Fibroblast of peridontal ligament (primary cell): ENCODE measurements at regions not wholly inside any gene's neighbourhood (a gene's known extent, or its start where the extent isn't known, plus 50 kb on each side); places are given as distances from the start of the nearest gene placed in this dataset.
"Not testable (repeated sequence)": the region's sequence is repeated elsewhere in the genome, so short reads cannot be mapped to it uniquely, and the experiment has no call there.

Source experiments
- DNase-seq: peaks from one replicate; pipeline ENCODE4 v3.0.0-alpha.2; 2010; ENCODE audit errors: extremely low read depth

GRCh38 chr12:91460469-91460868 lies 277.9 kb upstream of the DCN start:
- no peak for DNase-seq

- DNase-seq: no peak
Measured at GRCh38 chr12:91455321-91455720, 272.7 kb upstream of the DCN start.

- no peak for DNase-seq
Measured at GRCh38 chr12:91454179-91454578, 271.6 kb upstream of the DCN start.

- DNase-seq: not testable (repeated sequence)
Measured at GRCh38 chr12:91452464-91452863, 269.8 kb upstream of the DCN start.

GRCh38 chr12:91441993-91442952 lies 259.7 kb upstream of the DCN start:
- DNase-seq: no peak

GRCh38 chr12:91441246-91441645 lies 258.6 kb upstream of the DCN start:
- no peak for DNase-seq

- DNase-seq: no peak
Measured at GRCh38 chr12:91434081-91434480, 251.5 kb upstream of the DCN start.

- DNase-seq: no peak
Measured at GRCh38 chr12:91432755-91433154, 250.1 kb upstream of the DCN start.

GRCh38 chr12:91432089-91432488 lies 249.5 kb upstream of the DCN start:
- DNase-seq: peak; percentile 28

GRCh38 chr12:91424506-91424905 lies 241.9 kb upstream of the DCN start:
- no peak for DNase-seq

- no peak for DNase-seq
Measured at GRCh38 chr12:91423693-91424050, 241.1 kb upstream of the DCN start.

- peak; percentile 55 for DNase-seq
Measured at GRCh38 chr12:91422811-91423692, 240.4 kb upstream of the DCN start.

GRCh38 chr12:91422127-91422526 lies 239.5 kb upstream of the DCN start:
- no peak for DNase-seq

GRCh38 chr12:91419809-91420208 lies 237.2 kb upstream of the DCN start:
- no peak for DNase-seq

- DNase-seq: no peak
Measured at GRCh38 chr12:91418221-91419090, 235.8 kb upstream of the DCN start.

GRCh38 chr12:91417650-91418049 lies 235.0 kb upstream of the DCN start:
- DNase-seq: no peak

- no peak for DNase-seq
Measured at GRCh38 chr12:91414636-91415035, 232.0 kb upstream of the DCN start.

GRCh38 chr12:91413581-91414546 lies 231.2 kb upstream of the DCN start:
- peak; percentile 83 for DNase-seq

GRCh38 chr12:91406920-91407341 lies 224.3 kb upstream of the DCN start:
- no peak for DNase-seq

- no peak for DNase-seq
Measured at GRCh38 chr12:91404441-91404840, 221.8 kb upstream of the DCN start.
